AG09309 (cell line): ENCODE measurements at regions not wholly inside any gene's neighbourhood (a gene's known extent, or its start where the extent isn't known, plus 50 kb on each side); places are given as distances from the start of the nearest gene placed in this dataset.

Source experiments
- DNase-seq: peaks from one replicate; pipeline ENCODE4 v3.0.0-alpha.2; 2010; ENCODE audit warnings: low read depth
- H3K4me3 ChIP-seq: 2 replicates; pipeline ENCODE4 v1.5.1; 2011; ENCODE audit warnings: mild to moderate bottlenecking, low read depth, low read length, moderate library complexity; ENCODE audit not compliant: control insufficient read depth
- TF ChIP-seq, protein P1 (sequence below): IDR thresholded peaks from 2 replicates; pipeline ENCODE4 v1.5.1; 2011; ENCODE audit warnings: mild to moderate bottlenecking, low read depth, low read length, inconsistent platforms; ENCODE audit not compliant: insufficient read depth, control insufficient read depth; ENCODE audit errors: missing control alignments

- H3K4me3 ChIP-seq, result no peak overlapping the region
- no peak for DNase-seq
- TF ChIP-seq, protein P1, sequence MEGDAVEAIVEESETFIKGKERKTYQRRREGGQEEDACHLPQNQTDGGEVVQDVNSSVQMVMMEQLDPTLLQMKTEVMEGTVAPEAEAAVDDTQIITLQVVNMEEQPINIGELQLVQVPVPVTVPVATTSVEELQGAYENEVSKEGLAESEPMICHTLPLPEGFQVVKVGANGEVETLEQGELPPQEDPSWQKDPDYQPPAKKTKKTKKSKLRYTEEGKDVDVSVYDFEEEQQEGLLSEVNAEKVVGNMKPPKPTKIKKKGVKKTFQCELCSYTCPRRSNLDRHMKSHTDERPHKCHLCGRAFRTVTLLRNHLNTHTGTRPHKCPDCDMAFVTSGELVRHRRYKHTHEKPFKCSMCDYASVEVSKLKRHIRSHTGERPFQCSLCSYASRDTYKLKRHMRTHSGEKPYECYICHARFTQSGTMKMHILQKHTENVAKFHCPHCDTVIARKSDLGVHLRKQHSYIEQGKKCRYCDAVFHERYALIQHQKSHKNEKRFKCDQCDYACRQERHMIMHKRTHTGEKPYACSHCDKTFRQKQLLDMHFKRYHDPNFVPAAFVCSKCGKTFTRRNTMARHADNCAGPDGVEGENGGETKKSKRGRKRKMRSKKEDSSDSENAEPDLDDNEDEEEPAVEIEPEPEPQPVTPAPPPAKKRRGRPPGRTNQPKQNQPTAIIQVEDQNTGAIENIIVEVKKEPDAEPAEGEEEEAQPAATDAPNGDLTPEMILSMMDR, result no peak
Observed at GRCh38 chr3:187870360-187871203, 125.3 kb upstream of the BCL6 start.

DNA sequence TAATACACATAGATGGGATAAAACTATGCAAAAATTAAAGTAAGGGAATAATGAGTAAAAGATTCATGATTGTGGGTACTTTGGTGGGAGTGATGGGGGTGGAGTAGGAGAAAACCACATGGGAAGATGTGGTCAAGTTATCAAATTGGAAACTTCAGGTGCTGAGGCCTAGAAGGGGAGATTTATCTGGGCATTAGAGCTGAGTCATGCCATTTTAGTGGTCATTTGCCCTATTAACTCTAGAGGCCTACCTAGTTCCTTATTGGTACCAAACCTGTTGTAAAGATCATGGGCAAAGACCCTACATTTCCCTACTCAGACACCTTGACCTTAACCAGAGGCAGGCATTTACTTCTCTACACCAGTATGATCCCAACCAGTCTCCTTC, 125.9 kb upstream of the BCL6 start:
- no peak for DNase-seq
- no peak overlapping the region for H3K4me3 ChIP-seq
- TF ChIP-seq, protein P1, result no peak

DNA sequence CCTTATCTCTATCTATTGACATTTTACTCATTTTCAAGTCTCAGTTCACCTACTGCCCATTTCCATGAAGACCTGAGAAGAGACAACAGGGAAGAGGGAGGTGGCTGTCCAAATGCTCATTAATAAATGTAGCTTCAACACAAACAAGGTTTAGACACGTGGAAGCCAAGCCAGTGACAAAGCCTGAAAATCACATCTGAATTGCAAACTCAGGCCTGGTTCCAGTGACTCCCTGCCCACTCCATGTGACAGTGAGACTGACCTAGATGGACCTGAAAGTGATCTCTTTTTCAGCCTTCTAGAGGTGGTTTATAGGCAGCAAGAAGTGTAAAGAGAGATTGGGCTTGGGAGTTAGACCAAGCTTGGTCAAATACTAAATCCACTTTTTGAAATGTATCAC, 126.6 kb upstream of the BCL6 start:
- H3K4me3 ChIP-seq, result no peak overlapping the region
- no peak for DNase-seq
- TF ChIP-seq, protein P1, result no peak

DNA sequence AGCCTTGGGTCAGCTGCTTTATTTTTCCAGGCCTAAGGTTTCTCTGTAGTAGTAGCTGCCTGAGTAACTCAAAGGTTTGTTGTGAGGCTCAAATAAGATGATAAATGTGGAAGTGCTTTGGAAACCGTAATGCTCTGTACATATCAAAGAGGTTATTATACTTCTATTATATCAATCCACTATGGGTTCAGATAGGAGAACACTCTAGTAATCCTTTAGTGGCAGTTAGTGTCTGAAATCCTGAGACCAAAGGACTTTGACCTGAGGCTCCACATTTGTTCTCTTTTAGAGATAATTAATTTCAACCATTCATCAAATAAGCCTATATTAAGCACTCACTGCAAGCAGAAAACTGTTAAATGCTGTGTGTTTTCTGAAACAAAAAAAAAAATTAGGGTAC, 128.6 kb upstream of the BCL6 start:
- TF ChIP-seq, protein P1, result no peak
- no peak overlapping the region for H3K4me3 ChIP-seq
- DNase-seq, result no peak

DNA sequence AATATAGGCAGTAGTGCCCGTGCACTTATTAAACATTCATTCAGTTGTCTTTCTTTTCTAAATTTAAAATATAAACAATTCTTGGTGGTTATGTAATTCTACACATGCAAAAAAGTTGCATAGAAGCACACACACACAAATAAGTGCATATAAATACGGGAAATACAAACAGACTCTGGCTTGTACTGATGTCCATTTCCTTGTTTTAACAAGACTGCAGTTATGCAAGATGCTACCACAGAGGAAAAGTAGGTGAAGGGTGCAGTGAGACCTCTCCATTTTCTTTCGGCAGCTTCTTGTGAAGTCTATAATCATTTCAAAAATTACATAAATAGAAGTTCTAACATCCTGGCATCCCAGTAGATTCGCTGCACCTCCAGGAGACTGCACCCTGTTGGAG, 130.6 kb upstream of the BCL6 start:
- TF ChIP-seq, protein P1, result no peak
- H3K4me3 ChIP-seq, result no peak overlapping the region
- no peak for DNase-seq

DNA sequence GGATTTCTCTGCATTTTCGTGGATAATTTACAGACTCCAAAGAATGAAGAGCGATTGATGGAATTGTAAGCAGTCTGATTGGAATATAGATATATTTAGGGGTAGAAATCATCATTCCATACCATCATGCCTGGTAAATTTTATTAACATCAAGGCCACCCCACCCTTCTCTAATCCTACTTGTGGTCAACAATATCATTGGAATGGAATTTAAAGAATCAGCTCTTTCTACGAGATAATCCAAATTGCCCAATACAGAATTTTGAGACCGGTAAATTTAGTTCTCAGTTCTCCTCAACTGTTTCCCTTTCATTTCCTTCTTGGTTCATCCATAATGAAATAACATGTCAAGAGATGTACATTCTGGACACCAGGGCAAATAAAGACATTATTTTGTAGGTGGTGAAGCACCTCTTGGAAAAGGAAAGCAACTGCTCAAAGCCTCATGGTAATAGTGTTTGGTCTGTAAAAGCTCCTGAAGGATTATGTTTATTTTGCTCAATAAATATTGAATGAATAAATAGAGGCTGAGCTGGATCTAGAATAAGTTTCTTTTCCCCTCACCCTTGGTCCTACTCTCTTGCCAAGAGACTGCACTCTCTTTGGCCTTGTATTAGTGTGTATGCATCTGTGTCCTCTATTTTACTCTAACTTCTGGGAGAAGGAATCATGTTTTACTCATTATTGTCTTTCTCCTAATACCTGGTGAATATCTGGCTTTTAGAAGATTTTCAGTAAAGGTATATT, 133.7 kb upstream of the BCL6 start:
- TF ChIP-seq, protein P1, result no peak
- DNase-seq, result peak; percentile 38
- no peak overlapping the region for H3K4me3 ChIP-seq
